OCI-M1 (cell line): ENCODE measurements at regions not wholly inside any gene's neighbourhood (a gene's known extent, or its start where the extent isn't known, plus 50 kb on each side); places are given as distances from the start of the nearest gene placed in this dataset.

Experiments
- DNase-seq: peaks from one replicate; lab custom pipeline; 2025; lab: John Stamatoyannopoulos, UW

GRCh38 chr18:78625847-78626246, 353.8 kb upstream of the SALL3 start:
- peak; percentile 49 for DNase-seq

GRCh38 chr18:78627551-78628346, 351.9 kb upstream of the SALL3 start:
- no peak for DNase-seq

- no peak for DNase-seq
Observed at GRCh38 chr18:78629426-78629825, 350.2 kb upstream of the SALL3 start.

GRCh38 chr18:78630356-78630755, 349.3 kb upstream of the SALL3 start:
- DNase-seq = no peak

- DNase-seq = no peak
Observed at GRCh38 chr18:78630981-78631510, 348.6 kb upstream of the SALL3 start.

- no peak for DNase-seq
Observed at GRCh38 chr18:78632111-78632541, 347.5 kb upstream of the SALL3 start.

GRCh38 chr18:78634061-78634696, 345.4 kb upstream of the SALL3 start:
- DNase-seq = no peak

GRCh38 chr18:78635093-78635800, 344.4 kb upstream of the SALL3 start:
- DNase-seq = no peak

- DNase-seq = no peak
Observed at GRCh38 chr18:78636260-78636659, 343.4 kb upstream of the SALL3 start.

- DNase-seq = no peak
Observed at GRCh38 chr18:78637442-78638402, 341.9 kb upstream of the SALL3 start.

- no peak for DNase-seq
Observed at GRCh38 chr18:78639006-78639950, 340.3 kb upstream of the SALL3 start.

GRCh38 chr18:78640246-78640995, 339.2 kb upstream of the SALL3 start:
- no peak for DNase-seq

- peak; percentile 16 for DNase-seq
Observed at GRCh38 chr18:78641689-78642231, 337.9 kb upstream of the SALL3 start.

- no peak for DNase-seq
Observed at GRCh38 chr18:78642296-78642951, 337.2 kb upstream of the SALL3 start.

- peak; percentile 44 for DNase-seq
Observed at GRCh38 chr18:78643004-78643403, 336.6 kb upstream of the SALL3 start.

- no peak for DNase-seq
Observed at GRCh38 chr18:78643981-78644380, 335.6 kb upstream of the SALL3 start.

- no peak for DNase-seq
Observed at GRCh38 chr18:78645216-78645615, 334.4 kb upstream of the SALL3 start.

- DNase-seq = no peak
Observed at GRCh38 chr18:78647018-78647417, 332.6 kb upstream of the SALL3 start.

GRCh38 chr18:78649421-78649820, 330.2 kb upstream of the SALL3 start:
- DNase-seq = no peak
